Cardiac fibroblast (primary cell): ENCODE measurements at regions not wholly inside any gene's neighbourhood (a gene's known extent, or its start where the extent isn't known, plus 50 kb on each side); places are given as distances from the start of the nearest gene placed in this dataset.
A peak's percentile ranks its signal among the peaks of the same experiment; 100 is the strongest.

Experiments
- DNase-seq, 2 donors: peaks; one replicate each; pipeline versions ENCODE4 v3.0.0 to v3.0.0-alpha.2; 2010; ENCODE audit warnings: low read depth in 2 of 2
- H3K4me3 ChIP-seq, 2 donors: replicated peaks in 1 of 2; 1 replicate in 1 of 2; 2 replicates in 1 of 2; pipeline ENCODE4 v1.5.1; 2011; ENCODE audit warnings: low read depth in 2 of 2, low read length in 2 of 2, mild to moderate bottlenecking in 2 of 2, moderate library complexity in 1 of 2
- TF ChIP-seq, protein P1 (sequence below): IDR thresholded peaks from one replicate; pipeline ENCODE4 v1.5.1; 2011; ENCODE audit warnings: low read depth, mild to moderate bottlenecking, low read length, inconsistent platforms

- DNase-seq: no peak
- H3K4me3 ChIP-seq: no peak overlapping the region
- TF ChIP-seq, protein P1, sequence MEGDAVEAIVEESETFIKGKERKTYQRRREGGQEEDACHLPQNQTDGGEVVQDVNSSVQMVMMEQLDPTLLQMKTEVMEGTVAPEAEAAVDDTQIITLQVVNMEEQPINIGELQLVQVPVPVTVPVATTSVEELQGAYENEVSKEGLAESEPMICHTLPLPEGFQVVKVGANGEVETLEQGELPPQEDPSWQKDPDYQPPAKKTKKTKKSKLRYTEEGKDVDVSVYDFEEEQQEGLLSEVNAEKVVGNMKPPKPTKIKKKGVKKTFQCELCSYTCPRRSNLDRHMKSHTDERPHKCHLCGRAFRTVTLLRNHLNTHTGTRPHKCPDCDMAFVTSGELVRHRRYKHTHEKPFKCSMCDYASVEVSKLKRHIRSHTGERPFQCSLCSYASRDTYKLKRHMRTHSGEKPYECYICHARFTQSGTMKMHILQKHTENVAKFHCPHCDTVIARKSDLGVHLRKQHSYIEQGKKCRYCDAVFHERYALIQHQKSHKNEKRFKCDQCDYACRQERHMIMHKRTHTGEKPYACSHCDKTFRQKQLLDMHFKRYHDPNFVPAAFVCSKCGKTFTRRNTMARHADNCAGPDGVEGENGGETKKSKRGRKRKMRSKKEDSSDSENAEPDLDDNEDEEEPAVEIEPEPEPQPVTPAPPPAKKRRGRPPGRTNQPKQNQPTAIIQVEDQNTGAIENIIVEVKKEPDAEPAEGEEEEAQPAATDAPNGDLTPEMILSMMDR: no peak
Observed at GRCh38 chr13:99041788-99042187, 63.9 kb upstream of the DOCK9 start.

- no peak overlapping the region for H3K4me3 ChIP-seq
- TF ChIP-seq, protein P1: no peak
- DNase-seq: no peak
Observed at GRCh38 chr13:99042521-99043250, 64.8 kb upstream of the DOCK9 start.

- H3K4me3 ChIP-seq: no peak overlapping the region
- DNase-seq: no peak
- TF ChIP-seq, protein P1: no peak
Observed at GRCh38 chr13:99043831-99044231, 66.0 kb upstream of the DOCK9 start.

DNA sequence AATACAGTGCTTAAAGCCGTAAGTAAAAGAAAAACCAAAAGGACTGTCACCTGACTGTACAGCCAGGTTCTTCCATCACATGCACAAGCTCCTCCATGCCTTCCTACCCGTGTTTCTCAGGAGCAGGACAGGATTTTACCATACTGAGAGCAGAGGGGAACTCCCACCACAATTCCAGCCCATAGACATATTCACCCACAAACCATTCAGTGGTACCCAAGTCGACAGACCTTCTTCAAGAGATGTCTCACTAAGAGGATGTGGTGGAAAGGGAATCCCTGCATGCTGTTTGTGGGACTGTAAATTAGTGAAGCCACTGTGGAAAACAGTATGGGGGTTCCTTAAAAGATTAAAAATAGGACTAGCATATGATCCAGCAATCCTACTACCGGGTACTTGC, 66.9 kb upstream of the DOCK9 start:
- no peak for DNase-seq
- TF ChIP-seq, protein P1: no peak

DNA sequence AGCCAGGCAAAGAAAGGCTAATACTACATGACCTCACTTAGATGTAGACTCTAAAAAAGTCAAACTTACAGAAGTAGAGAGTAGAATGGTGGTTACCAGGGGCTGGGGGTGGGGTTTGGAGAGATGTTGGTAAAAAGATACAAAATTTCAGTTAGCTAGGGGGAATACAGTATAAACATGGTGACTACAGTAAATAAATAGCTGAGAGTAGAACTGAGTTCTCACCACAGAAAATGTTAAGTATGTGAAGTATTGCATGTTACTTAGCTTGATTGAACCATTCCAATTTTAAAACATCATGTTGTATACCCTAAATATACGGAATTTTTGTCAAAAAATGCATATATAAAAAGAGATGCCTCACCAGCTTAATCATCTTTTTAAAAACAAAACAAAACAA, 67.5 kb upstream of the DOCK9 start:
- no peak overlapping the region for H3K4me3 ChIP-seq
- TF ChIP-seq, protein P1: no peak
- peak in 1 of 2 donors; percentile 61 for DNase-seq

More for the DNA sequence above, 66.9 kb upstream of the DOCK9 start:
- H3K4me3 ChIP-seq: no peak overlapping the region

DNA sequence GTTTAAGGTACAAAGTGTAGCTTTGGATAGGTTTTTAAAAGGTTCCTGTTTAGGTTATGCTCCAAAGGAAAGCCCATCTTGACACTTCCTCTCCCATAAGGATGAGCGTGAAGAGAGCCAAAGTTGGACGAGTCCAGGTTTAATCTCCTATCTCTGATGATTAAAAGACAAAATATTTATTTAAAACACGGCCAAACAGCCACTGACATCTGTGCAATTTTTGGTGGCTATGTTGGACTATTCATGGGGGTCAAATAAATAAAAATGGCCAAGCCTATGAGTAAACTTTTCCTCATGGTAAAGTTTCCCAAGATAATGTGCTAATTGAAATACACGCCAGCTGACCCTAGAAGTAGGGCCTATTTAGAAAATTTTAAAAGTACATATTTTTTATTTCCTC, 69.0 kb upstream of the DOCK9 start:
- TF ChIP-seq, protein P1: no peak
- no peak overlapping the region for H3K4me3 ChIP-seq
- DNase-seq: peak; percentile 22 to 45
